SU-DHL-6 (cell line): ENCODE measurements at regions not wholly inside any gene's neighbourhood (a gene's known extent, or its start where the extent isn't known, plus 50 kb on each side); places are given as distances from the start of the nearest gene placed in this dataset.
"Not testable (repeated sequence)": the region's sequence is repeated elsewhere in the genome, so short reads cannot be mapped to it uniquely, and the experiment has no call there.

Experiments
- H2AFZ ChIP-seq: fragments of 200-600 bp; sonication (generic); 2 replicates; pipeline ENCODE4 v1.6.1; 2014; ENCODE audit warnings: low read depth, mild to moderate bottlenecking, moderate library complexity, mixed read lengths, antibody characterized with exemption, low read length; ENCODE audit not compliant: severe bottlenecking
- H3F3A ChIP-seq: fragments of 200-600 bp; shearing (Covaris generic); 2 replicates; pipeline ENCODE4 v1.6.0; 2016; ENCODE audit warnings: antibody characterized with exemption, mild to moderate bottlenecking; ENCODE audit not compliant: insufficient read depth
- H3K27ac ChIP-seq: fragments of 200-600 bp; sonication (generic); 2 replicates; pipeline ENCODE4 v1.5.1; 2016; ENCODE audit warnings: low read depth, mild to moderate bottlenecking, low read length, moderate library complexity, mixed read lengths
- H3K27me3 ChIP-seq: fragments of 200-600 bp; sonication (generic), shearing (Covaris generic); 2 replicates; pipeline ENCODE4 v1.6.0; 2014; ENCODE audit warnings: mild to moderate bottlenecking, low read length
- H3K36me3 ChIP-seq: fragments of 200-600 bp; sonication (generic); 2 replicates; pipeline ENCODE4 v1.6.1; 2014; ENCODE audit warnings: mild to moderate bottlenecking, low read length, mixed read lengths
- H3K4me2 ChIP-seq: fragments of 300-600, 200-600 bp; shearing (Covaris generic), sonication (generic); 2 replicates; pipeline ENCODE4 v1.6.0; 2014; ENCODE audit warnings: low read length, low read depth, mild to moderate bottlenecking; ENCODE audit not compliant: poor library complexity, severe bottlenecking
- H3K4me3 ChIP-seq: fragments of 200-600 bp; sonication (generic); 2 replicates; pipeline ENCODE4 v1.5.1; 2014; ENCODE audit warnings: antibody characterized with exemption, low read length, mild to moderate bottlenecking, mixed read lengths; ENCODE audit not compliant: insufficient read depth, poor library complexity, severe bottlenecking
- H3K79me2 ChIP-seq: fragments of 200-600 bp; sonication (generic); 2 replicates; pipeline ENCODE4 v1.6.1; 2014; ENCODE audit warnings: mild to moderate bottlenecking, low read length, moderate library complexity; ENCODE audit not compliant: insufficient read depth
- H3K9ac ChIP-seq: fragments of 200-600 bp; sonication (generic); 2 replicates; pipeline ENCODE4 v1.7.0; 2014; ENCODE audit warnings: mild to moderate bottlenecking, low read length
- H3K9me2 ChIP-seq: fragments of 200-600 bp; sonication (generic); replicated peaks from 2 replicates; pipeline ENCODE4 v1.6.1; 2014; ENCODE audit warnings: low read length; ENCODE audit not compliant: insufficient read depth
- H3K9me3 ChIP-seq: fragments of 200-600 bp; sonication (generic); 2 replicates; pipeline ENCODE4 v1.6.1; 2014; ENCODE audit warnings: low read length, mixed read lengths; ENCODE audit not compliant: insufficient read depth
- H4K20me1 ChIP-seq: fragments of 200-600 bp; sonication (generic); 2 replicates; pipeline ENCODE4 v1.6.1; 2014; ENCODE audit warnings: low read depth, mild to moderate bottlenecking, antibody characterized with exemption, low read length, moderate library complexity, mixed read lengths
- EZH2phosphoT487 ChIP-seq: fragments of 200-600 bp; sonication (generic), shearing (Covaris generic); conservative IDR thresholded peaks from 2 replicates; pipeline ENCODE4 v1.6.1; 2018; ENCODE audit warnings: mild to moderate bottlenecking, antibody characterized with exemption, low read length, moderate library complexity, mixed read lengths
- TF ChIP-seq, protein P1 (sequence below): fragments of 200-600 bp; sonication (generic); IDR thresholded peaks from one replicate; pipeline ENCODE4 v1.5.1; 2017; ENCODE audit warnings: antibody characterized with exemption, mild to moderate bottlenecking, low read length, moderate library complexity; ENCODE audit not compliant: insufficient read depth, poor library complexity, severe bottlenecking

DNA sequence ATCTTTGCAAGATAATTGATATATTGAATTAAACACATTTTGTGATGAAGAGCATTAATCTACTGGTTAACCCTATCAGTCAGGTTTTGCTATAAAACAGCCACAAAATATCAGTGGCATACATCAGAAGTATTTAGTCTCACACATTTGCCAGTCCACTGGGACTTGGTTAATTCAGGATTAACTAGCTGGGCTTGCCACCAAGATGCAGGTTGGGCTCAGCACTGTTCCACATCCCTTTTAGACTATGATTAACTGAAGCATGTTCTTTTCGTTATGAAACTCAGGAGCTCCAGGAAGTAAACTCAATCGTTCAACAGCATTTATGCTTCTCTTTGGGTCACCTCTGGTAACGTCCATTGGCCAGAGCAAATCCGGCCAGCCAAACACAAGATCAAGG lies 538.1 kb upstream of the HS3ST1 start:
- H3K27ac ChIP-seq, result no peak overlapping the region
- no peaks in the 10 kb centered on the region for H4K20me1 ChIP-seq
- H3K4me2 ChIP-seq, result no peak overlapping the region
- no peaks in the 10 kb centered on the region for H3K36me3 ChIP-seq
- no peaks in the 10 kb centered on the region for H3F3A ChIP-seq
- H3K79me2 ChIP-seq, result no peaks in the 10 kb centered on the region
- H3K27me3 ChIP-seq, result no peaks in the 10 kb centered on the region
- H3K4me3 ChIP-seq, result no peak overlapping the region
- H3K9ac ChIP-seq, result no peak overlapping the region
- H3K9me2 ChIP-seq, result no peaks in the 10 kb centered on the region
- no peak for TF ChIP-seq EZH2phosphoT487
- TF ChIP-seq, protein P1, sequence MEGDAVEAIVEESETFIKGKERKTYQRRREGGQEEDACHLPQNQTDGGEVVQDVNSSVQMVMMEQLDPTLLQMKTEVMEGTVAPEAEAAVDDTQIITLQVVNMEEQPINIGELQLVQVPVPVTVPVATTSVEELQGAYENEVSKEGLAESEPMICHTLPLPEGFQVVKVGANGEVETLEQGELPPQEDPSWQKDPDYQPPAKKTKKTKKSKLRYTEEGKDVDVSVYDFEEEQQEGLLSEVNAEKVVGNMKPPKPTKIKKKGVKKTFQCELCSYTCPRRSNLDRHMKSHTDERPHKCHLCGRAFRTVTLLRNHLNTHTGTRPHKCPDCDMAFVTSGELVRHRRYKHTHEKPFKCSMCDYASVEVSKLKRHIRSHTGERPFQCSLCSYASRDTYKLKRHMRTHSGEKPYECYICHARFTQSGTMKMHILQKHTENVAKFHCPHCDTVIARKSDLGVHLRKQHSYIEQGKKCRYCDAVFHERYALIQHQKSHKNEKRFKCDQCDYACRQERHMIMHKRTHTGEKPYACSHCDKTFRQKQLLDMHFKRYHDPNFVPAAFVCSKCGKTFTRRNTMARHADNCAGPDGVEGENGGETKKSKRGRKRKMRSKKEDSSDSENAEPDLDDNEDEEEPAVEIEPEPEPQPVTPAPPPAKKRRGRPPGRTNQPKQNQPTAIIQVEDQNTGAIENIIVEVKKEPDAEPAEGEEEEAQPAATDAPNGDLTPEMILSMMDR, result no peak
- no peak overlapping the region for H2AFZ ChIP-seq
- no peaks in the 10 kb centered on the region for H3K9me3 ChIP-seq

DNA sequence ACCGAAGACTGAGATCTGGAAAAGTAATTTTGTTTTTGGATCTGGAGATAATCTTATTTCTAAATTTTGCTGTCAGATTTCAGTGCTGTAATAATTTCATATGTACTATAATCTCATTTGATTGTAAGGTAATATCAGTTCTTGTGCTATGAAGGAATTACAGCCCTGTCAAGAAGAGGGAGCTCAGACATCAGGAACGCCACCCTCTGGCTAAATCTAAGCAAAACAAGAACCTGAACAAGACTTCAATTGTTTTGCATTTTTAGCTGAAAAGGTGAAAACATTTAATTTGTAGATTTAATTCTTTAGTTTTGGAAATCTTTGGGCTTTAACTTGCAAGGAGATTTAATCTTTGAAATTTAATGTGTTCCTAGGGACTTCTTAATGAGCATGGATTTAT lies 525.4 kb upstream of the HS3ST1 start:
- H3K79me2 ChIP-seq, result no peaks in the 10 kb centered on the region
- no peaks in the 10 kb centered on the region for H3F3A ChIP-seq
- H3K9ac ChIP-seq, result no peak overlapping the region
- no peak overlapping the region for H3K27ac ChIP-seq
- no peak overlapping the region for H2AFZ ChIP-seq
- H3K9me3 ChIP-seq, result no peaks in the 10 kb centered on the region
- H3K27me3 ChIP-seq, result no peaks in the 10 kb centered on the region
- TF ChIP-seq, protein P1, result no peak
- TF ChIP-seq EZH2phosphoT487, result no peak
- no peak overlapping the region for H3K4me3 ChIP-seq
- H4K20me1 ChIP-seq, result no peaks in the 10 kb centered on the region
- no peaks in the 10 kb centered on the region for H3K36me3 ChIP-seq
- H3K9me2 ChIP-seq, result no peaks in the 10 kb centered on the region
- no peak overlapping the region for H3K4me2 ChIP-seq

DNA sequence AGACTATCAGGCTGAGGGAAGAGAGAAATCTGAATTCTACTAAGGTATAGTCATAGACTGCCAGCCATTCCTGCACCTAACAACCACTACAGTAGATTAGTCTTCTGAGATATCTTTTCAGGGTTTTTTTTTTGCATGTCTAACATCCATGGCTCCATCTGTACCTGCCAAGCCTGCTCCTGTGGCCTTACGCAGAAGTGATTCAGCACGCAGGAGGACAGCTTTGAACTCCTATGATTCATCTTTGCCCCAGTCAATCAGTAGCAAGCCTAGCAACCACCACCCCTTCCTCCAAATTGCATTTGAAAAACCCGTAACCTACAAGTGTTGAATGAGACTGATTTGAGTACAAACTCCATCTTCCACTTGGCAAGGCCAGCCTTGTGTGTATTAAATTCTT lies 520.7 kb upstream of the HS3ST1 start:
- no peak overlapping the region for H3K4me2 ChIP-seq
- H3K27ac ChIP-seq, result no peak overlapping the region
- no peaks in the 10 kb centered on the region for H3K36me3 ChIP-seq
- H3K9me2 ChIP-seq, result no peaks in the 10 kb centered on the region
- H4K20me1 ChIP-seq, result no peaks in the 10 kb centered on the region
- no peaks in the 10 kb centered on the region for H3K27me3 ChIP-seq
- H3K79me2 ChIP-seq, result no peaks in the 10 kb centered on the region
- no peaks in the 10 kb centered on the region for H3K9me3 ChIP-seq
- TF ChIP-seq, protein P1, result no peak
- no peak for TF ChIP-seq EZH2phosphoT487
- H3K9ac ChIP-seq, result no peak overlapping the region
- H2AFZ ChIP-seq, result no peak overlapping the region
- H3F3A ChIP-seq, result no peaks in the 10 kb centered on the region
- no peak overlapping the region for H3K4me3 ChIP-seq

GRCh38 chr4:11947629-11948028 lies 518.9 kb upstream of the HS3ST1 start:
- not testable (repeated sequence) for H3K9me3 ChIP-seq, H3K27ac ChIP-seq, H3K4me3 ChIP-seq, H3K36me3 ChIP-seq, H4K20me1 ChIP-seq, H3K9ac ChIP-seq, H3F3A ChIP-seq, H2AFZ ChIP-seq, H3K79me2 ChIP-seq, H3K27me3 ChIP-seq, H3K9me2 ChIP-seq, H3K4me2 ChIP-seq
